A549 (cell line): ENCODE measurements at regions not wholly inside any gene's neighbourhood (a gene's known extent, or its start where the extent isn't known, plus 50 kb on each side); places are given as distances from the start of the nearest gene placed in this dataset.

ENCODE experiments used
- BHLHE40 ChIP-seq: IDR thresholded peaks from 2 replicates; pipeline ENCODE4 v1.6.1; 2012; ENCODE audit warnings: low read depth, low read length, inconsistent platforms
- CBX2 ChIP-seq: fragments of 200-600 bp; sonication (generic); IDR thresholded peaks from 2 replicates; pipeline ENCODE4 v1.6.1; 2016; ENCODE audit warnings: low read depth, mild to moderate bottlenecking, borderline replicate concordance
- CTCF ChIP-seq: fragments of >200 bp; sonication (Bioruptor Twin); formaldehyde crosslinking; IDR thresholded peaks from 3 replicates; pipeline ENCODE4 v1.5.1; 2016
- EP300 ChIP-seq, 2 experiments: fragments of >200 bp; sonication (Bioruptor Twin); formaldehyde crosslinking; IDR thresholded peaks; 2 replicates in 1 of 2; 3 replicates in 1 of 2; pipeline ENCODE4 v1.6.1; 2016 to 2017
- FOSL2 ChIP-seq, 2 experiments: fragments of 450-650 bp in 1 of 2; fragments of >200 bp in 1 of 2; sonication (Bioruptor Twin) in 1 of 2; formaldehyde crosslinking; IDR thresholded peaks; 2 replicates each; pipeline versions ENCODE4 v1.5.0 to v1.6.1; 2016 to 2020; ENCODE audit warnings: mild to moderate bottlenecking in 1 of 2, moderate library complexity in 1 of 2
- JUN ChIP-seq, 2 experiments: fragments of >200 bp; sonication (Bioruptor Twin); formaldehyde crosslinking; IDR thresholded peaks; 2 replicates in 1 of 2; 3 replicates in 1 of 2; pipeline ENCODE4 v1.6.1; 2016 to 2017
- PBX3 ChIP-seq: IDR thresholded peaks from 2 replicates; pipeline ENCODE4 v1.6.1; 2012
- POLR2A ChIP-seq: IDR thresholded peaks from 2 replicates; pipeline ENCODE4 v1.6.1; 2012; ENCODE audit warnings: mild to moderate bottlenecking, low read length
- POLR2AphosphoS2 ChIP-seq: conservative IDR thresholded peaks from 2 replicates; pipeline ENCODE4 v1.6.1; 2012; ENCODE audit warnings: low read length, improper control_type of control experiment, inconsistent platforms
- RAD21 ChIP-seq, 2 experiments: fragments of >200 bp in 1 of 2; sonication (Bioruptor Twin) in 1 of 2; formaldehyde crosslinking in 1 of 2; IDR thresholded peaks in 1 of 2; conservative IDR thresholded peaks in 1 of 2; 2 replicates in 1 of 2; 3 replicates in 1 of 2; pipeline ENCODE4 v1.6.1; 2012 to 2018; ENCODE audit warnings: inconsistent platforms in 1 of 2
- SMC3 ChIP-seq: fragments of >200 bp; sonication (Bioruptor Twin); formaldehyde crosslinking; IDR thresholded peaks from 3 replicates; pipeline ENCODE4 v1.6.1; 2018; ENCODE audit warnings: inconsistent platforms
- ZSCAN20 ChIP-seq: fragments of 250-450 bp; sonication (Bioruptor Pico); IDR thresholded peaks from 2 replicates; pipeline ENCODE4 v1.8.0; 2022; ENCODE audit warnings: mild to moderate bottlenecking, moderate library complexity

- no peak for TF ChIP-seq EP300 (IDR thresholded peaks at IDR 0.05)
- TF ChIP-seq SMC3: no peak
- TF ChIP-seq CTCF: no peak
- no peak for TF ChIP-seq POLR2A
- TF ChIP-seq PBX3: no peak
- no peak for TF ChIP-seq JUN (IDR thresholded peaks at IDR 0.05)
- TF ChIP-seq POLR2AphosphoS2: no peak
- TF ChIP-seq FOSL2 (IDR thresholded peaks at IDR 0.05): no peak
- TF ChIP-seq FOSL2 (CRISPR knock-in tag; IDR thresholded peaks at IDR 0.05): no peak
- no peak for TF ChIP-seq RAD21 (conservative IDR thresholded peaks at IDR 0.05 in 1 of 2, IDR thresholded peaks at IDR 0.05 in 1 of 2)
- no peak for TF ChIP-seq ZSCAN20 (CRISPR knock-in tag)
- TF ChIP-seq CBX2: no peak
- no peak for TF ChIP-seq BHLHE40
Measured at GRCh38 chr2:30055548-30055947, 91.3 kb upstream of the YPEL5 start.
